ENCODE measurements at regions not wholly inside any gene's neighbourhood (a gene's known extent, or its start where the extent isn't known, plus 50 kb on each side); places are given as distances from the start of the nearest gene placed in this dataset.

GRCh38 chr4:112735474-112735951 is 98.6 kb downstream of the LARP7 start:
- Histone ChIP-seq H3K27ac (ENCODE audit: insufficient read depth, low read length) (no peak overlapping the region), H3K23ac (ENCODE audit: low read depth, low read length) (no peak overlapping the region), H3K4me2 (ENCODE audit: low read depth, low read length) (no peak overlapping the region), H3K9me3 (ENCODE audit: control insufficient read depth, insufficient read depth, low read length) (no peaks in the 10 kb centered on the region), H2AK5ac (ENCODE audit: low read depth, low read length) (no peak overlapping the region), H3K14ac (replicated peaks; ENCODE audit: low read depth, low read length) (no peak overlapping the region), H4K91ac (ENCODE audit: insufficient read depth, low read depth, low read length) (no peak overlapping the region), H2BK20ac (ENCODE audit: low read depth, low read length) (no peak overlapping the region), H4K20me1 (ENCODE audit: insufficient read depth, low read length) (no peaks in the 10 kb centered on the region), H3K56ac (ENCODE audit: extremely low read depth, insufficient read depth, low read length) (no peak overlapping the region), H3K79me1 (ENCODE audit: low read depth in 1 of 2, low read length in 2 of 2) (no peaks in the 10 kb centered on the region), H2BK120ac (ENCODE audit: low read depth, low read length) (no peak overlapping the region), H3K36me3 (ENCODE audit: control insufficient read depth, insufficient read depth, low read length) (no peaks in the 10 kb centered on the region), H4K8ac (ENCODE audit: low read depth in 2 of 2, low read length in 2 of 2) (no peak overlapping the region), H3K4ac (ENCODE audit: low read depth, low read length) (no peak overlapping the region), H3K18ac (ENCODE audit: low read depth, low read length) (no peak overlapping the region), H4K5ac (ENCODE audit: low read depth, low read length) (no peak overlapping the region), H2AK9ac (replicated peaks; ENCODE audit: low read depth, low read length, poor library complexity) (no peak overlapping the region), H3K9me1 (ENCODE audit: insufficient read depth, low read length) (no peaks in the 10 kb centered on the region), H2BK15ac (ENCODE audit: low read depth, low read length) (no peak overlapping the region), H3K27me3 (ENCODE audit: control insufficient read depth, insufficient read depth, low read length) (no peaks in the 10 kb centered on the region), H3K4me1 (ENCODE audit: control insufficient read depth, insufficient read depth, low read length) (no peaks in the 10 kb centered on the region), H3K4me3 (ENCODE audit: insufficient read depth, low read depth, low read length) (no peak overlapping the region), H3K9ac (ENCODE audit: low read depth, low read length) (no peak overlapping the region), H2BK5ac (ENCODE audit: low read depth, low read length, poor library complexity, severe bottlenecking) (no peak overlapping the region), H2AFZ (replicated peaks; ENCODE audit: low read length, poor library complexity) (no peak overlapping the region)
- no TSS peak for BruUV-seq (replicated peaks)
- dilution Hi-C loops (cut with HindIII; ENCODE audit: low sequenced_read_pairs, unreplicated experiment) = no loop called here
- TF ChIP-seq RFX5 (IDR thresholded peaks at IDR 0.05; ENCODE audit: low read depth, low read length) (no peak), RAD21 (IDR thresholded peaks at IDR 0.05; ENCODE audit: low read length) (no peak), FOS (IDR thresholded peaks at IDR 0.05; ENCODE audit: low read depth, low read length) (no peak), USF2 (IDR thresholded peaks at IDR 0.05; ENCODE audit: low read depth, low read length) (no peak), CHD1 (IDR thresholded peaks at IDR 0.05; ENCODE audit: low read depth, low read length) (no peak), CTCF (conservative IDR thresholded peaks at IDR 0.05; ENCODE audit: low read depth, low read length) (no peak), MAFK (IDR thresholded peaks at IDR 0.05; ENCODE audit: low read depth, low read length) (no peak)
- intact Hi-C loops (cut with micrococcal nuclease) = no loop called here
- DNase-seq (no peak), ATAC-seq (ENCODE audit: low read depth) (no peak)
- in situ Hi-C loops (cut with MboI; ENCODE audit: low sequenced_read_pairs) = no loop called here
- ChIA-PET CTCF (no interaction called here), POLR2A (ENCODE audit: unreplicated experiment) (no interaction called here)

All from IMR-90 (cell line).